H1 (cell line): ENCODE measurements at regions not wholly inside any gene's neighbourhood (a gene's known extent, or its start where the extent isn't known, plus 50 kb on each side); places are given as distances from the start of the nearest gene placed in this dataset.

Source experiments
- FOSL1 ChIP-seq: IDR thresholded peaks from 2 replicates; pipeline ENCODE4 v1.6.1; 2011; ENCODE audit warnings: mild to moderate bottlenecking, low read depth, low read length, moderate library complexity; ENCODE audit not compliant: insufficient read depth
- KDM5A ChIP-seq: fragments of 200-600 bp; IDR thresholded peaks from 2 replicates; pipeline ENCODE4 v1.7.1; 2012; ENCODE audit warnings: mild to moderate bottlenecking, low read length, inconsistent platforms, mixed read lengths
- RFX5 ChIP-seq: IDR thresholded peaks from 2 replicates; pipeline ENCODE4 v1.6.1; 2011; ENCODE audit warnings: low read depth, low read length, improper control_type of control experiment, borderline replicate concordance
- TAF1 ChIP-seq: IDR thresholded peaks from 2 replicates; pipeline ENCODE4 v1.6.1; 2011; ENCODE audit warnings: mild to moderate bottlenecking, low read depth, low read length
- TF ChIP-seq, protein P1 (sequence below), 3 experiments: IDR thresholded peaks; 1 replicate in 2 of 3; 2 replicates in 1 of 3; pipeline versions ENCODE4 v1.5.1 to v1.6.1; 2011; ENCODE audit warnings: low read length in 3 of 3, mild to moderate bottlenecking in 3 of 3, inconsistent platforms in 2 of 3, low read depth in 1 of 3, moderate library complexity in 1 of 3; ENCODE audit not compliant: insufficient read depth in 1 of 3; ENCODE audit errors: control extremely low read depth in 1 of 3
- TF ChIP-seq, protein P2 (sequence below): IDR thresholded peaks from 2 replicates; pipeline ENCODE4 v1.6.1; 2012; ENCODE audit warnings: low read length, inconsistent platforms

DNA sequence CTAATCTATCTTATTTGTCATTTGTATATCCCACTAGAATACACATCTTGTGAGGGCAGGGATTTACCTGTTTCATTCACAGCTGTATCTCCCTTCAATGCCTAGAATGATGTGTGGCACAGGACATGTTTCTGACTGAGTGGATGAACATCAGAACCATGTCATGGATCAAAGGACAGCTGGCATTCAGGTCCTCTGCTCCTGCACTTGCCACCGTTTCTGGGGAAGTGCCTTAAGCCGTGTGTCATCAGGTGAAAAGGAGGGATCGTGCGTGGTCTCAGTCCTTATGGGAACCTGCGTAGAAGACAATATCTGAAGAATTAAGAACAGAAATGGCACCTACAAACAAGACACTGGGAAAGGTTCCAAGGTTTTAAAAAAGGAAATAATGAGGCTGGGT, 206.1 kb upstream of the GATA6 start:
- no peak for TF ChIP-seq RFX5
- TF ChIP-seq TAF1: no peak
- TF ChIP-seq, protein P1, sequence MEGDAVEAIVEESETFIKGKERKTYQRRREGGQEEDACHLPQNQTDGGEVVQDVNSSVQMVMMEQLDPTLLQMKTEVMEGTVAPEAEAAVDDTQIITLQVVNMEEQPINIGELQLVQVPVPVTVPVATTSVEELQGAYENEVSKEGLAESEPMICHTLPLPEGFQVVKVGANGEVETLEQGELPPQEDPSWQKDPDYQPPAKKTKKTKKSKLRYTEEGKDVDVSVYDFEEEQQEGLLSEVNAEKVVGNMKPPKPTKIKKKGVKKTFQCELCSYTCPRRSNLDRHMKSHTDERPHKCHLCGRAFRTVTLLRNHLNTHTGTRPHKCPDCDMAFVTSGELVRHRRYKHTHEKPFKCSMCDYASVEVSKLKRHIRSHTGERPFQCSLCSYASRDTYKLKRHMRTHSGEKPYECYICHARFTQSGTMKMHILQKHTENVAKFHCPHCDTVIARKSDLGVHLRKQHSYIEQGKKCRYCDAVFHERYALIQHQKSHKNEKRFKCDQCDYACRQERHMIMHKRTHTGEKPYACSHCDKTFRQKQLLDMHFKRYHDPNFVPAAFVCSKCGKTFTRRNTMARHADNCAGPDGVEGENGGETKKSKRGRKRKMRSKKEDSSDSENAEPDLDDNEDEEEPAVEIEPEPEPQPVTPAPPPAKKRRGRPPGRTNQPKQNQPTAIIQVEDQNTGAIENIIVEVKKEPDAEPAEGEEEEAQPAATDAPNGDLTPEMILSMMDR (IDR thresholded peaks at IDR 0.05; ENCODE audit: control extremely low read depth in 1 of 3, insufficient read depth in 1 of 3, low read depth in 1 of 3, low read length in 3 of 3): no peak
- TF ChIP-seq, protein P2, sequence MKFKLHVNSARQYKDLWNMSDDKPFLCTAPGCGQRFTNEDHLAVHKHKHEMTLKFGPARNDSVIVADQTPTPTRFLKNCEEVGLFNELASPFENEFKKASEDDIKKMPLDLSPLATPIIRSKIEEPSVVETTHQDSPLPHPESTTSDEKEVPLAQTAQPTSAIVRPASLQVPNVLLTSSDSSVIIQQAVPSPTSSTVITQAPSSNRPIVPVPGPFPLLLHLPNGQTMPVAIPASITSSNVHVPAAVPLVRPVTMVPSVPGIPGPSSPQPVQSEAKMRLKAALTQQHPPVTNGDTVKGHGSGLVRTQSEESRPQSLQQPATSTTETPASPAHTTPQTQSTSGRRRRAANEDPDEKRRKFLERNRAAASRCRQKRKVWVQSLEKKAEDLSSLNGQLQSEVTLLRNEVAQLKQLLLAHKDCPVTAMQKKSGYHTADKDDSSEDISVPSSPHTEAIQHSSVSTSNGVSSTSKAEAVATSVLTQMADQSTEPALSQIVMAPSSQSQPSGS: no peak
- TF ChIP-seq KDM5A: no peak
- TF ChIP-seq FOSL1: no peak
